Lung (tissue), 11 donors: ENCODE measurements at regions not wholly inside any gene's neighbourhood (a gene's known extent, or its start where the extent isn't known, plus 50 kb on each side); places are given as distances from the start of the nearest gene placed in this dataset.
"Not testable (repeated sequence)": the region's sequence is repeated elsewhere in the genome, so short reads cannot be mapped to it uniquely, and the experiment has no call there.

Experiments used
- ATAC-seq: fragments of 200-7000 bp; cut with Tn5 transposase; one replicate; pipeline ENCODE4 v1.9.1; 2020; ENCODE audit warnings: moderate number of reproducible peaks; ENCODE audit not compliant: insufficient read depth, low FRiP score
- DNase-seq, 3 donors: peaks; one replicate each; pipeline ENCODE4 v3.0.0-alpha.2; 2013 to 2017
- H3K27ac ChIP-seq, 2 donors: one replicate each; pipeline ENCODE4 v1.5.1; 2013; ENCODE audit warnings: mild to moderate bottlenecking in 2 of 2, moderate library complexity in 2 of 2, control low read depth in 1 of 2, inconsistent platforms in 1 of 2, low read depth in 1 of 2, low read length in 1 of 2
- H3K27me3 ChIP-seq, 3 donors: one replicate each; pipeline ENCODE4 v1.5.1; 2013; ENCODE audit warnings: low read length in 2 of 3; ENCODE audit not compliant: control insufficient read depth in 3 of 3, insufficient read depth in 3 of 3
- H3K36me3 ChIP-seq, 4 donors: one replicate each; pipeline ENCODE4 v1.5.1; 2013; ENCODE audit warnings: low read length in 4 of 4, mild to moderate bottlenecking in 1 of 4, moderate library complexity in 1 of 4; ENCODE audit not compliant: control insufficient read depth in 4 of 4, insufficient read depth in 4 of 4
- H3K4me1 ChIP-seq, 5 donors: one replicate each; pipeline ENCODE4 v1.5.1; 2013; ENCODE audit warnings: low read length in 5 of 5, mild to moderate bottlenecking in 2 of 5, moderate library complexity in 1 of 5; ENCODE audit not compliant: control insufficient read depth in 5 of 5, insufficient read depth in 5 of 5
- H3K4me3 ChIP-seq: one replicate; pipeline ENCODE4 v1.5.1; 2013; ENCODE audit warnings: mild to moderate bottlenecking, control low read depth, moderate library complexity
- H3K9ac ChIP-seq, 2 donors: one replicate each; pipeline ENCODE4 v1.5.1; 2013; ENCODE audit warnings: low read length in 2 of 2, control low read depth in 1 of 2; ENCODE audit not compliant: insufficient read depth in 1 of 2
- H3K9me3 ChIP-seq, 4 donors: one replicate each; pipeline ENCODE4 v1.5.1; 2013; ENCODE audit warnings: low read length in 3 of 4, mild to moderate bottlenecking in 1 of 4, moderate library complexity in 1 of 4; ENCODE audit not compliant: control insufficient read depth in 4 of 4, insufficient read depth in 3 of 4
- CTCF ChIP-seq: IDR thresholded peaks from 2 replicates; pipeline ENCODE4 v1.5.1; 2012; ENCODE audit warnings: mild to moderate bottlenecking; ENCODE audit errors: control extremely low read depth, extremely low read depth
- WGBS, 2 donors: extraction: QIAGEN DNeasy Blood & Tissue Kit; methylation state at CpG; one replicate each; pipeline ENCODE4 v1.1.7; 2013; 5-methylcytosine and 5-hydroxymethylcytosine counted together
- donor health status: control.
- donor health status: control.
- donor health status: Bipolar disorder and iron deficiency.
- donor health status: healthy.
- donor health status: DM: yes; HTN: yes; CAD: no.

GRCh38 chr12:104906695-104907094 is 51.4 kb downstream of the SLC41A2 start:
- Histone ChIP-seq H3K9me3 (no peaks in the 10 kb centered on the region), H3K27ac (no peak overlapping the region), H3K4me1 (no peaks in the 10 kb centered on the region), H3K36me3 (no peaks in the 10 kb centered on the region), H3K27me3 (no peaks in the 10 kb centered on the region), H3K9ac (no peak overlapping the region), H3K4me3 (no peak overlapping the region)
- WGBS, 2 donors = 92 to 94% methylated on average over 6 of the region's 6 CpGs
- DNase-seq (no peak), ATAC-seq (no peak)
- TF ChIP-seq CTCF = no peak

GRCh38 chr12:104905446-104905845 is 52.6 kb downstream of the SLC41A2 start:
- DNase-seq = not testable (repeated sequence)

GRCh38 chr12:104903648-104904423 is 54.3 kb downstream of the SLC41A2 start:
- Histone ChIP-seq H3K9me3 (peaks cover 0 to 5% (median under 1%) of the 10 kb centered on the region in 4 donors), H3K9ac (no peak overlapping the region), H3K36me3 (no peaks in the 10 kb centered on the region), H3K4me1 (no peaks in the 10 kb centered on the region), H3K27ac (no peak overlapping the region), H3K4me3 (no peak overlapping the region), H3K27me3 (no peaks in the 10 kb centered on the region)
- DNase-seq = no peak
- TF ChIP-seq CTCF = no peak
- no peak for ATAC-seq
- WGBS, 2 donors = 64 to 88% methylated on average over 5 of the region's 5 CpGs

More at GRCh38 chr12:104905446-104905845, 52.6 kb downstream of the SLC41A2 start:
- not testable (repeated sequence) for ATAC-seq, H3K27ac ChIP-seq, H3K9me3 ChIP-seq, H3K36me3 ChIP-seq, H3K9ac ChIP-seq, H3K4me3 ChIP-seq, H3K27me3 ChIP-seq, H3K4me1 ChIP-seq
- WGBS, 2 donors = 98% methylated on average over 17 to 24 of the region's 24 CpGs

GRCh38 chr12:104902125-104902524 is 56.0 kb downstream of the SLC41A2 start:
- no peak for TF ChIP-seq CTCF
- Histone ChIP-seq H3K9me3 (peaks cover 0 to 7% (median 2%) of the 10 kb centered on the region in 4 donors), H3K9ac (no peak overlapping the region), H3K27ac (no peak overlapping the region), H3K27me3 (no peaks in the 10 kb centered on the region), H3K36me3 (no peaks in the 10 kb centered on the region), H3K4me3 (no peak overlapping the region), H3K4me1 (no peaks in the 10 kb centered on the region)
- ATAC-seq = no peak
- DNase-seq = no peak
